ENCODE measurements at regions not wholly inside any gene's neighbourhood (a gene's known extent, or its start where the extent isn't known, plus 50 kb on each side); places are given as distances from the start of the nearest gene placed in this dataset.

DNA sequence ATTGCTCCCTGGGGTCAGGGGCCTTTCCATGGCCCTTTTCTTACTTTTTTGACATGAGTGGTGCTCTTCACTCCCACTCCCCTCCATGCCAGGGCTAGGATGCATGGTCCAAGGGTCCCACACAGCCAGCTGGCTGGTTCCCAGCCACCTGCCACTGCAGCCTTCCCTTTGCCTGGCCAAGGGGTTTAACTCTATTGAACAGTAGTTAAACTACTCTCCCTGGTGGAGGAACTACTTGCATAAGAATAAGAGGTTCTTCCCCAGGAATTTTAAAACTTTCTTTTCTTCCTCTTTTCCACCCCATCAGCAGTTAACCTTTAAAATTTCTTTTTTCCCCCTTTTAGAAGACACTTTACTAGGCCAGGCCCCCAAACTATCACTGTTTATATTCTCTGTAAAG, 1532.8 kb upstream of the ACO1 start:
- ChIA-PET CTCF (no interaction called here), POLR2A (no interaction called here)
- Histone ChIP-seq H3K27me3 (ENCODE audit: control insufficient read depth in 2 of 2, insufficient read depth in 2 of 2, low read length in 2 of 2) (no peaks in the 10 kb centered on the region), H3K4me1 (ENCODE audit: control insufficient read depth in 2 of 2, insufficient read depth in 2 of 2, low read length in 2 of 2) (no peaks in the 10 kb centered on the region), H3K9me3 (ENCODE audit: control insufficient read depth in 2 of 3, low read length in 3 of 3) (no peaks in the 10 kb centered on the region), H3K27ac (ENCODE audit: low read depth, low read length) (no peak overlapping the region), H3K36me3 (ENCODE audit: control insufficient read depth in 2 of 3, insufficient read depth in 3 of 3, low read length in 3 of 3) (no peaks in the 10 kb centered on the region), H3K4me3 (ENCODE audit: low read length) (no peak overlapping the region)
- DNase-seq (no peak), ATAC-seq (no peak)
- Mint-ChIP-seq H3K9me3 (peaks cover 0 to 2% (median 0%) of the 10 kb centered on the region in 11 donors), H3K27ac (no peak overlapping the region), H3K4me1 (no peaks in the 10 kb centered on the region), H3K27me3 (peaks cover 0 to 5% (median 0%) of the 10 kb centered on the region in 5 donors), H3K4me3 (no peak overlapping the region), H3K36me3 (no peaks in the 10 kb centered on the region)
- intact Hi-C loops (cut with micrococcal nuclease), result no loop called here

DNA sequence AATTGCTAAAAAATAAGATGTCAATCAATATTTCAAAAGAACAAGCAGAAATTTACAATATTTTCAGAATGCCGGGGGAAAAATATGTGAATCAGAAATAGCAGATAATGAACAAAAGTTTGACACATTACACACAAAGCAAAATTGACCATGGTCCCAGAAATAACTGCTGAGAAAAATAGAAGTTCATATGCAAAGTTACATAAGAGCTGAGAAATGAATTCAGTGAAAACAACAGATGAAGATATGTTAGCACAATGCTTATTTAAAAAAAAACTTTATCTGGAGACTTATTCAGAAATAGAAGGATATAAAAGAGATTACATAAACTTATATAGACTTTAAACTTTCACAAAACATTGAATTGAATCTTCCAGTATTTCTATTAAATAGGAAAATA, 1483.7 kb upstream of the ACO1 start:
- H3K27me3 ChIP-seq (ENCODE audit: control insufficient read depth in 2 of 2, insufficient read depth in 2 of 2, low read length in 2 of 2), result no peaks in the 10 kb centered on the region
- no peak for ATAC-seq
- no peaks in the 10 kb centered on the region for H3K27me3 Mint-ChIP-seq
- POLR2A ChIA-PET, result no interaction called here
- no peak overlapping the region for H3K4me3 ChIP-seq (ENCODE audit: low read length)
- H3K4me1 ChIP-seq (ENCODE audit: control insufficient read depth in 2 of 2, insufficient read depth in 2 of 2, low read length in 2 of 2), result no peaks in the 10 kb centered on the region
- no peak overlapping the region for H3K27ac Mint-ChIP-seq
- no peaks in the 10 kb centered on the region for H3K36me3 Mint-ChIP-seq
- CTCF ChIA-PET, result no interaction called here
- no peak for DNase-seq
- H3K9me3 ChIP-seq (ENCODE audit: control insufficient read depth in 2 of 3, low read length in 3 of 3), result no peaks in the 10 kb centered on the region
- H3K27ac ChIP-seq (ENCODE audit: low read depth, low read length), result no peak overlapping the region
- no peaks in the 10 kb centered on the region for H3K4me1 Mint-ChIP-seq
- intact Hi-C loops (cut with micrococcal nuclease), result no loop called here
- H3K9me3 Mint-ChIP-seq, result no peaks in the 10 kb centered on the region
- no peak overlapping the region for H3K4me3 Mint-ChIP-seq
- H3K36me3 ChIP-seq (ENCODE audit: control insufficient read depth in 2 of 3, insufficient read depth in 3 of 3, low read length in 3 of 3), result no peaks in the 10 kb centered on the region

DNA sequence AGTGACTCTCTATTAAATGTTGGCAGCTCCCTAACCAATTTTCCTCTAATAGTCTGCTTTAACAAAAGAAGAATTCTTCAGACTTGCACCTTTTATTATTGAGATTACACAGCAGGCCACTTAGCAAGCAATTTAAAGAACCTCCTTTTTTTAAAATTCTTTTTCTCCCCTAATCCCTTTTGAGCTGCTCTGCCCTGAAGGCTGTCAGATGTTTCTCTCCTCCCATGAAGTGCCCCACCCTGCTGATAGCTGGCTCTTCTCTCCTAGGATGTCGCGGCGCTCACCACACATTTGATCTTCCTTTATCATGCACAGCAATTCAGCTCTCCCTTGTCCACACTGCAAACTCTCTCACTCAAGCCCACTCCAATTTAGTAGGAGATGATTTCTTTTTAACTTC, 1471.1 kb upstream of the ACO1 start:
- H3K27me3 ChIP-seq (ENCODE audit: control insufficient read depth in 2 of 2, insufficient read depth in 2 of 2, low read length in 2 of 2), result no peaks in the 10 kb centered on the region
- Mint-ChIP-seq H3K27me3 (peaks cover 0 to 6% (median 0%) of the 10 kb centered on the region in 5 donors), H3K9me3 (peaks cover 0 to 4% (median 0%) of the 10 kb centered on the region in 11 donors), H3K4me1 (no peaks in the 10 kb centered on the region), H3K4me3 (no peak overlapping the region), H3K27ac (no peak overlapping the region), H3K36me3 (no peaks in the 10 kb centered on the region)
- ATAC-seq, result no peak
- H3K9me3 ChIP-seq (ENCODE audit: control insufficient read depth in 2 of 3, low read length in 3 of 3), result no peaks in the 10 kb centered on the region
- no peak overlapping the region for H3K27ac ChIP-seq (ENCODE audit: low read depth, low read length)
- intact Hi-C loops (cut with micrococcal nuclease), result no loop called here
- H3K4me1 ChIP-seq (ENCODE audit: control insufficient read depth in 2 of 2, insufficient read depth in 2 of 2, low read length in 2 of 2), result no peaks in the 10 kb centered on the region
- H3K4me3 ChIP-seq (ENCODE audit: low read length), result no peak overlapping the region
- ChIA-PET POLR2A (no interaction called here), CTCF (interaction anchor here (0.6 kb wide), 1 partner anchor 290 kb away, joined by 3 read pairs; no protein-coding TSS in a partner anchor)
- H3K36me3 ChIP-seq (ENCODE audit: control insufficient read depth in 2 of 3, insufficient read depth in 3 of 3, low read length in 3 of 3), result no peaks in the 10 kb centered on the region
- DNase-seq, result no peak

DNA sequence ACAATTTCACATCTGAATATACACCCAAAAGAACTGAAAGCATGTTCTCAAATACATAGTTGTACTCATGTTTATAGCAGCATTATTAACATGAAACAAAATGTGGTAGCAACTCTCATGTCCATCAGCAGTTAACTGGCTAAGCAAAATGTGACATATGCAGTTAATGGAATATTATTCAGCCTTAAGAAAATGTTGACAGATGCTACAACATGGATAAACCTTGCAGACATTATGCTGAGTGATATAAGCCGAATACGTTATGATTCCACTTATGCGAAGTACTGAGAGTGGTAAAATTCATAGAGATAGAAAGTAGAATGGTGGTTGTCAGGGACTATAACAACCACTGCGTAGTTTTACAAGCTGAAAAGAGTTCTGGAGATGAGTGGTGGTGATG, 1469.0 kb upstream of the ACO1 start:
- H3K36me3 ChIP-seq (ENCODE audit: control insufficient read depth in 2 of 3, insufficient read depth in 3 of 3, low read length in 3 of 3), result no peaks in the 10 kb centered on the region
- no peaks in the 10 kb centered on the region for H3K27me3 ChIP-seq (ENCODE audit: control insufficient read depth in 2 of 2, insufficient read depth in 2 of 2, low read length in 2 of 2)
- Mint-ChIP-seq H3K27me3 (peaks cover 0 to 6% (median 0%) of the 10 kb centered on the region in 5 donors), H3K36me3 (no peaks in the 10 kb centered on the region), H3K27ac (no peak overlapping the region), H3K4me3 (no peak overlapping the region), H3K9me3 (no peaks in the 10 kb centered on the region), H3K4me1 (no peaks in the 10 kb centered on the region)
- H3K4me3 ChIP-seq (ENCODE audit: low read length), result no peak overlapping the region
- no peak for ATAC-seq
- H3K9me3 ChIP-seq (ENCODE audit: control insufficient read depth in 2 of 3, low read length in 3 of 3), result no peaks in the 10 kb centered on the region
- DNase-seq, result no peak
- CTCF ChIA-PET, result no interaction called here
- no peaks in the 10 kb centered on the region for H3K4me1 ChIP-seq (ENCODE audit: control insufficient read depth in 2 of 2, insufficient read depth in 2 of 2, low read length in 2 of 2)
- POLR2A ChIA-PET, result no interaction called here
- intact Hi-C loops (cut with micrococcal nuclease), result no loop called here
- no peak overlapping the region for H3K27ac ChIP-seq (ENCODE audit: low read depth, low read length)

DNA sequence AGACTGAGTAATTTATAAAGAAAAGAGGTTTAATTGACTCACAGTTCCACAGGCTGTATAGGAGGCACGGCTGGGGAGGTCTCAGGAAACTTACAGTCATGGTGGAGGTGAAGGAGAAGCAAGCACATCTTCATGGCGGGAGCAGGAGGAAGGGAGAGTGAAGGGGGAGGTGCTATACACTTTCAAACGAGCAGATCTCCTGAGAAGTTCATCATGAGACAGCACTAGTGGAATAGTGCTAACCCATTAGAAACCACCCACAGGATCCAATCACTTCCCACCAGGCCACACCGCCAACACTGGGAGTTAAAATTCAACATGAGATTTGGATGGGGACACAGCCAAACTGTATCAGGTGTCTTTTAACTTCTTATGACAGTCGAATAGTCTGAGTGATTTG, 1459.3 kb upstream of the ACO1 start:
- CTCF ChIA-PET, result no interaction called here
- H3K27me3 Mint-ChIP-seq, result no peaks in the 10 kb centered on the region
- intact Hi-C loops (cut with micrococcal nuclease), result no loop called here

DNA sequence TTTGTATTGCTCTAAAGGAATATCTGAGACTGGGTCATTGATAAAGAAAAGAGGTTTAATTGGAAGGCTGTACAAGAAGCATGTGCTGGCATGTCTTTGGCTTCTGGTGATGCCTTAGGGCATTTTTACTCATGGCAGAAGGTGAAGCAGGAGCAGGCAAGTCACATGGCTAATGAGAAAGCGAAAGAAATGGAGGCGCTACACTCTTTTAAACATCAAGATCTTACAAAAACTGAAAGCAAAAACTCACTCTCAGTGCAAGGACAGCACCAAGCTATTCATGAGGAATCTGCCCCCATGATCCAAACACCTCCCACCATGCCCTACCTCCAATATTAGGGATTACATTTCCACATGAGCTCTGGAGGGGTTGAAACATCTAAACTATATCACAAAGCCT, 1458.8 kb upstream of the ACO1 start:
- Histone ChIP-seq H3K9me3 (ENCODE audit: control insufficient read depth in 2 of 3, low read length in 3 of 3) (no peaks in the 10 kb centered on the region), H3K4me1 (ENCODE audit: control insufficient read depth in 2 of 2, insufficient read depth in 2 of 2, low read length in 2 of 2) (no peaks in the 10 kb centered on the region), H3K27ac (ENCODE audit: low read depth, low read length) (no peak overlapping the region), H3K4me3 (ENCODE audit: low read length) (no peak overlapping the region), H3K36me3 (ENCODE audit: control insufficient read depth in 2 of 3, insufficient read depth in 3 of 3, low read length in 3 of 3) (no peaks in the 10 kb centered on the region), H3K27me3 (ENCODE audit: control insufficient read depth in 2 of 2, insufficient read depth in 2 of 2, low read length in 2 of 2) (no peaks in the 10 kb centered on the region)
- H3K27me3 Mint-ChIP-seq, result no peaks in the 10 kb centered on the region
- DNase-seq, result no peak
- no peak overlapping the region for H3K27ac Mint-ChIP-seq
- ChIA-PET POLR2A (interaction anchor here (0.7 kb wide), 1 partner anchor 1686 kb away, joined by 3 read pairs; no protein-coding TSS in a partner anchor), CTCF (no interaction called here)
- H3K4me3 Mint-ChIP-seq, result no peak overlapping the region
- ATAC-seq, result no peak
- no peaks in the 10 kb centered on the region for H3K36me3 Mint-ChIP-seq
- intact Hi-C loops (cut with micrococcal nuclease), result no loop called here
- H3K4me1 Mint-ChIP-seq, result no peaks in the 10 kb centered on the region
- H3K9me3 Mint-ChIP-seq, result no peaks in the 10 kb centered on the region

More for the DNA sequence above, 1459.3 kb upstream of the ACO1 start:
- Histone ChIP-seq H3K9me3 (ENCODE audit: control insufficient read depth in 2 of 3, low read length in 3 of 3) (no peaks in the 10 kb centered on the region), H3K36me3 (ENCODE audit: control insufficient read depth in 2 of 3, insufficient read depth in 3 of 3, low read length in 3 of 3) (no peaks in the 10 kb centered on the region), H3K27me3 (ENCODE audit: control insufficient read depth in 2 of 2, insufficient read depth in 2 of 2, low read length in 2 of 2) (no peaks in the 10 kb centered on the region), H3K4me3 (ENCODE audit: low read length) (no peak overlapping the region), H3K27ac (ENCODE audit: low read depth, low read length) (no peak overlapping the region), H3K4me1 (ENCODE audit: control insufficient read depth in 2 of 2, insufficient read depth in 2 of 2, low read length in 2 of 2) (no peaks in the 10 kb centered on the region)
- no peak for ATAC-seq
- H3K27ac Mint-ChIP-seq, result no peak overlapping the region
- POLR2A ChIA-PET, result interaction anchor here (0.7 kb wide), 1 partner anchor 1687 kb away, joined by 3 read pairs; no protein-coding TSS in a partner anchor
- no peak overlapping the region for H3K4me3 Mint-ChIP-seq
- no peaks in the 10 kb centered on the region for H3K4me1 Mint-ChIP-seq
- H3K36me3 Mint-ChIP-seq, result no peaks in the 10 kb centered on the region
- H3K9me3 Mint-ChIP-seq, result no peaks in the 10 kb centered on the region
- no peak for DNase-seq

DNA sequence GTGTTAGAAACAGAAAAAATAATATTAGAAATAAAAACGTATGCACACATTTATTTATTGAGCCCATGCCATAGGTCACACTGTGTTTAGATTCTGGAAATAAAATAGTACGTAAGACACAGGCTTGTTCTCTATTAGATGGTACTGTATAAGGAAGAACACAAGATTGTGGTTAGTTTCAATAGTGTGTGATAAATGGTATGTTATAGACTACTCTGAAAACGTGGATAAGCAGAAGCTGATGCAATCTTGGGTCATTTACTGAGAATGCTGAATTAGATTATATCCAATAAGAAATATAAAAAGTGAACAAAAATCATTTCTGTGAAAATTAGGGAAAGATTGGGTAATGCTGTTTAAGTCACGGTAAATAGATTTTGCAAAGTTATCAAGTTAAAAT, 1456.4 kb upstream of the ACO1 start:
- no peaks in the 10 kb centered on the region for H3K4me1 Mint-ChIP-seq
- CTCF ChIA-PET, result no interaction called here
- H3K9me3 Mint-ChIP-seq, result no peaks in the 10 kb centered on the region
- ATAC-seq (no peak), DNase-seq (no peak)
- no peaks in the 10 kb centered on the region for H3K36me3 Mint-ChIP-seq
- Histone ChIP-seq H3K27me3 (ENCODE audit: control insufficient read depth in 2 of 2, insufficient read depth in 2 of 2, low read length in 2 of 2) (no peaks in the 10 kb centered on the region), H3K27ac (ENCODE audit: low read depth, low read length) (no peak overlapping the region), H3K9me3 (ENCODE audit: control insufficient read depth in 2 of 3, low read length in 3 of 3) (no peaks in the 10 kb centered on the region), H3K4me3 (ENCODE audit: low read length) (no peak overlapping the region), H3K4me1 (ENCODE audit: control insufficient read depth in 2 of 2, insufficient read depth in 2 of 2, low read length in 2 of 2) (no peaks in the 10 kb centered on the region), H3K36me3 (ENCODE audit: control insufficient read depth in 2 of 3, insufficient read depth in 3 of 3, low read length in 3 of 3) (no peaks in the 10 kb centered on the region)
- intact Hi-C loops (cut with micrococcal nuclease), result no loop called here
- no peaks in the 10 kb centered on the region for H3K27me3 Mint-ChIP-seq
- H3K4me3 Mint-ChIP-seq, result no peak overlapping the region
- POLR2A ChIA-PET, result no interaction called here
- H3K27ac Mint-ChIP-seq, result no peak overlapping the region
